ENCODE measurements at regions not wholly inside any gene's neighbourhood (a gene's known extent, or its start where the extent isn't known, plus 50 kb on each side); places are given as distances from the start of the nearest gene placed in this dataset.

- FAIRE-seq: no peak
Observed at GRCh38 chr2:120884472-120885290, 149.0 kb downstream of the GLI2 start.

- FAIRE-seq: no peak
Observed at GRCh38 chr2:120885321-120885720, 149.7 kb downstream of the GLI2 start.

- FAIRE-seq: no peak
Observed at GRCh38 chr2:120885749-120886148, 150.1 kb downstream of the GLI2 start.

GRCh38 chr2:120886534-120887319 is 151.1 kb downstream of the GLI2 start:
- no peak for FAIRE-seq

DNA sequence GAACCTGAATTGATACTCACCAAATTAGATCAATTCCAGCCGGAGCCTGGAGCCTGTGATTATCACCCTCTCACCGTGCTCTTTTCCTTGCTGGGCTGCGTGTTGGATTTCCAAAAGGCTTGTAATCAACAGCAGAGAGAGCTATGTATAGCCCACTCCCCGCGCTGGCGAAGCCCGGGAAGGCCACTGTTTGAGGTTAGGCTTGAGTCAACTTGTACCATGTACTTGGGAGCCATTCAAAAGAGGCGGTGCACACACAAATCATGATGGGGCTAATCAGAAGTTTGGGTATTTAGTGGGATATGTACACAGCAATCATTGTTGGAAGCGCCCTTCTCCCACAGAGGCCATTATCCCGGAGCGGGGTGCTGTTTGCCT is 151.6 kb downstream of the GLI2 start:
- no peak for FAIRE-seq

- no peak for FAIRE-seq
Observed at GRCh38 chr2:120887741-120888231, 152.1 kb downstream of the GLI2 start.

DNA sequence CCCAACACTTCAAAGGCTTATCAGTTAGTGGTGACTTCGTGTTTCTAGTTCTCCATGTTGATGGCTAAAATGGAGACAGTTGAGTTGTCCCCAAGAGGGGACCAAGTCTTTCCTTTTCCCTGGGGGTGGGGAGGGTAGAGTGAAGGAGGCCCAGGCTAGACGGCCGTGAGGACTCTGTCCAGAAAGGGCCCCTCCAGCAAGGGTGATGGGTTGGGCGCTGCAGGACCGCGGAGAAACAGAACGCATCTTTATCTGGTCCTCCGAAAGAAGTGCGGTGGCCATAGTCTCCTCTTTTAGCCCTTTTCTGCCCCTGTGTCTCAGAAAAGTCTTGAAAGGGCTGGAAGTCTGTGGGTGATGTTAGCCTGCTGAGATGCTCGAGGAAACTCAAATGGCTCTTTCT is 153.2 kb downstream of the GLI2 start:
- FAIRE-seq: no peak

- no peak for FAIRE-seq
Observed at GRCh38 chr2:120889936-120890335, 154.3 kb downstream of the GLI2 start.

DNA sequence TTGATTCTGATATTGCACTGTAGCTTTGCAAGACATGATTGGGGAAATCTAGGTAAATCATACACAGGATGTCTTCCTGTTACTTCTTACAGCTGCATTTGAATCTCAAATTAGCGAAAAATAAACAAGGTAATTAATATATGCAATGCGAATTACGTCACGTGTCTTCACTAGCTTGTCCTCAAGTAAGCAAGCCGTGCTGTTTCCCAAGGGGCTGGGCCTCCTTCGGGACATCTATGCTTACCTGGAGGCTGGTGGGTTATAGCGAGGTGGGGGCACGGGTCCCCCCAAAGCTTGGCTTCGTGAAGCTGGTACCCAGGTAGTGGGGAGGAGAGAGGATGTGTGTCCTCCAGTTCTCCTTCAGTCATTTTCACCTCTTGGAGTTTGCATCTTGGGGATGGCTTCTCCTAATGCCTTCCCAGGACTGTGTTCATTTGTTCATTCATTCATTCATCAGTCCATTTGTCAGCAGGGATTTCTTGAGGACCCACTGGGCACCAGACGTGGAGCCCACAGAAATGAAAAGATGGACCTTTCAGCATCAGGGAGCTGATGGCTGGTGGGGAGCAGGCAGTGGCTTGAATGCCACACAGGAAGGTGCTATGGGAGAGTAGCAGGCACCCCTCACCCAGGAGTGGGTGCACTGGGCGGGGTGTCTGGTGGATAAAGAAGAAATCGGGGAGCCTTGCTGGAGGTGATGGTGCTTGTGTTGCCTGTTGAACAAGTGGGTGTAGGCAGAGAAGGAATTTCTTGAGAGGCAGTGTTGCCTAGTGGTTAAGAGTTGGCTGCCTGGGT is 155.1 kb downstream of the GLI2 start:
- no peak for FAIRE-seq

DNA sequence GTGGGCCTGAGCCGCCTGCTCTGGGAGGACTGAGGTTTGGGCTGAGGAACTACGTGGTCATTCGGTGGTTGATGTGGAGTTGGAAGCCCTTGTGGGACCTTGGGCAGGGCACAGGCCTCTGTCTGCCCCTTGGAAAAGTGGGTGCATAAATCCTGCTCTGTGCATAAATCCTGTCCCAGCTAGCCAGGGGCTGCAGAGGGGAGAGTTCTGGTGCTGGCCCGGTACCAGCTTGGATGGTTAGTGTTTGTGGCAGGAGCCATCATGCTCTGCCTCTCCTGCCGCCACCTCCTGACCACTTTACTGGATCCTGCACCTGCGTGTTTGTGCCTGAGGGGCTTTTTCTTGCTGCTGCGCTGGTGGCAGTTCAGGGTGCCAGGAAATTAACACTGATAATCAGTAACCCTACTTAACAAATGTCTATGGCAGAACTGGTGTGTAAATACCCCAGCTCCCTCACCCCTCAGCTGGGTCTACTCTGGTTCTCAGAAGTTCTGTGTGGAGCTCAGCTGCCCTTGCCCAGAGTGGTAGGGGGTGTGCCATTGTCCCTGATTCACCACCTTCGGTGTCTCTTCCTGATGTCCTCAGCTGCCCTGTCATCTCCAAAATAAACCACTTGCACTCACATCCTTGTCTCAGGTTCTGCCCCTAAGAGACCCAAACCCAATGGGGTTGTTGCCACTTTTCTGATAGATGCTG is 156.8 kb downstream of the GLI2 start:
- no peak for FAIRE-seq

DNA sequence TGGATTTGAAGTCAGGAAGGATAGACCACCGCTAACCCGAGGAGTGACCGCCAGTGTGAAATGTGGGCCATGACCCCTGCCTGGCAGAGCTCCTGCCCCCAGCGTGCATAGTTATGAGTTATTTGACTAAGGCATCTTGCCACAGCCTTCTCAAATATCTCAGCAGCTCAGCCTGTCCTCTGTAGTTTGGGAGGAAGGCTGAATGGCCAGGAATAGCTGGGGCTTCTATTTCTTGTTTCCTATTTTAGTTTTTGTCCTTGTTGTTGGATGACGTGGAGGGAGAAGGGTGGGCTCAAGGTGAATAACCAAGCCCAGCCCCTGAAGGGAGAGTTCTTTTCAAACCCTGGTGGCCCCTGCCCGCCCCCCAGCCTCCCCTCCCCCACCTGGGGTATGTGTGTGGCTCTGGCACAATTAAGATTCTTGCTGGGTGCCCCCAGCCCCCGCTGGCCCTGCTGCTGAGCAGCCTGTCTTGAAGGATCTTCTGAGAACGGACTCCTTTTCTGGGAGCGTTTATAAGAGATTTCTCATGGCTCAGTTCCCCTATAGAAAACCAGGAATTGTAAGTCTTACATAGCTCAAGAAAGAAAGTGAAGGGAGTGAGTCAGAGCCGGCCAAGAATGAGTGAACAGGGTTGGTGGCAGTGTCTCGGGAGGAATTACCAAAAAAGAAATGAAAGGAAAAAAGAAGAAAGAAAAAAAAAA is 157.4 kb downstream of the GLI2 start:
- FAIRE-seq: no peak

- FAIRE-seq: no peak
Observed at GRCh38 chr2:120893811-120894584, 158.3 kb downstream of the GLI2 start.

DNA sequence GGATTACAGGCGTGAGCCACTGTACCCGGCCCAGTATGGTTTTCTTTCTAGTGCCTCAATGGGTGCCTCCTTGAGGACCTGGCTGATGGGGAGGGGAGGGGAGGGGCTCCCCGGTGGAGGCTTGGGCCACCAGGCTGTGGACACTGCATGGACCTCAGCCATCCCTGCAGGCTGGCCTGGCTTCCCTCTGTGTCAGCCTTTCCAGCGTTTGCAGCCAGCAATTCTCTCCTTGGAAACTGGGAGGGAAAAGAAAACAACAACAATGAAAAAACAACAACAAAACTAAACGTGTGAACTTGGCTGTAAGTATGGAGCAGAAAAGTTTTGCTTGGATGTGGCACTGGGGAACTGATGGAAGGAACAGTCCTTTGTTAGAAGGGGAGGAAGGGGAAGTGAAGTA is 159.3 kb downstream of the GLI2 start:
- FAIRE-seq: peak; percentile 37

- FAIRE-seq: no peak
Observed at GRCh38 chr2:120896126-120896525, 160.5 kb downstream of the GLI2 start.

DNA sequence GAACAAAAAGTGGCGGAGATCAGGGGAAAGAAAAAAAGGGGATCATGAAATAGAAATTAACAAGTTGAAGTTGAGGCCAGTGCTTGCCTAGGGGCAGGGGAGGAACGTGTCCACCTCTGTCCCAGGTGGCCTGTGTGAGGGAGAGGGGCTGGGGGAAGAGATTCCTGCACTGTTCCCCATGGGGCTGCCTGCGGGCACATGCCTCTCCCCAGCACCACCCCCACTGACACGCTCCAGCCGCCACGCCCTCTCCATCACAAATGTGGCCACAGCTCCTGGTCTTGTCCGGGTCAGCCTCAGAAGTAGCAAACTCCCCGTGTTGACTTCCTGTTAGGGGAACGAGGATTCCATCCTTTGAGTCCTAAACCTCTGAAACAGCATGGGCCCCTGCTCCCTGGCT is 161.2 kb downstream of the GLI2 start:
- no peak for FAIRE-seq

DNA sequence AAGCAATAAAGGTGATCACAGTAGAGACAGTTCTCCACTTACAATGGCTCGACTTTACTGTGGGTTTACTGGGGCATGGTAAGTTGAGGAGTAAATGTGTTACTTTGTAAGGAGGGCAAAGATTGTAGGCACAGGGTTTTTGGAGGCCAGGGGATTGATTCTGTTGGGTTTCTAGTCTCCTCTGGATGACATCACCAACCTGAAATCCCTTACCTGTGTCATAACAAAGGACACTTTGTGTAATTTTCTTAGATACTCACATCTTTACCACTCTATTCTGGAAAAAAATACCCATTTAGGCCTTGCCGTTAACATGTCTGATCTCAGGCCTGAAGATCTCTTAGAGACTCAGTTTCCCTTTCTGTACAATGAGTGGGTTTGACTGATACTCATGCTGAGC is 161.7 kb downstream of the GLI2 start:
- no peak for FAIRE-seq

GRCh38 chr2:120898496-120898895 is 162.8 kb downstream of the GLI2 start:
- FAIRE-seq: no peak

- no peak for FAIRE-seq
Observed at GRCh38 chr2:120898961-120899750, 163.5 kb downstream of the GLI2 start.

- no peak for FAIRE-seq
Observed at GRCh38 chr2:120899771-120900170, 164.1 kb downstream of the GLI2 start.

DNA sequence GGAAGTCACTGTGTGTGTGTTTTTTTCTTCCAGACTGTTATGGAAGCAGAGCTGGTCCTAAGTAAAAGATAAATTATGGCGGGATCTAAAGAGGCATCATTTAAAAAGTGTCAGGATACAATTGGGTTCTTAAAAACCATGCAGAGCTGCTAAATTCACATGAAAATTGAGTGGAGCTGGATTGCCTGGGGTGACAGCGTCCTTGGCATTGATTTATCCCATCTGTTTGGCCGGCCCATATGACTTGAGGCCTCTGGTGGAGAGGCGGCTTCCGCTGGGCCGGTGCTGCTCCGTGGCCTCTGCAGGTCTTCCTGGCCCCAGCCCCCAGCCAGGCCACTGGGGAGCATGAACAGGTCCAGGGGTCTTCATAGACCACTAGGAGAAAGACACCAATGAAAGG is 165.5 kb downstream of the GLI2 start:
- FAIRE-seq: no peak
